ENCODE measurements at regions not wholly inside any gene's neighbourhood (a gene's known extent, or its start where the extent isn't known, plus 50 kb on each side); places are given as distances from the start of the nearest gene placed in this dataset.

DNA sequence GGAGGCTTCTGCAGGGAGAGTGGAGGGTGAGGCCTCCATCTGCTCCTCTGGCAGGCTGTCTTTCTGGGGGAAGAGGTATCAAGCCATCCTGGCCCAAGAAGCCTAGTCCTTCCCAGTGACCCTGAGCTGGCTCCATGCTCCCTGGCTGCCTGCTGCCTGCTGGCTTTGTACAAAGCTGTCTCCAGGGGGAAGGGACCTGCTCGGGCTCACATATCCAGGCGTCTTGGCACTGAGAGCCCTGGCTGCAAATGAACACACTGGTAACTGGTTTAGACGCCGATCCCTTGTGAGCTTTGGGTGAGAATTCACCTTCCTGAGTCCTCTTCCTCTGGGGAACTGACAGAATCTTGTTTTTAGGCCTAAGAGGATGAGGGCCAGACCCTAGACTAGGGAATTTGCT lies 210.3 kb upstream of the ZBED5 start:
- TF ChIP-seq, protein P1, sequence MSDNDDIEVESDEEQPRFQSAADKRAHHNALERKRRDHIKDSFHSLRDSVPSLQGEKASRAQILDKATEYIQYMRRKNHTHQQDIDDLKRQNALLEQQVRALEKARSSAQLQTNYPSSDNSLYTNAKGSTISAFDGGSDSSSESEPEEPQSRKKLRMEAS (IDR thresholded peaks at IDR 0.05) = no peak
- TF ChIP-seq EP300 (IDR thresholded peaks at IDR 0.05; ENCODE audit: borderline replicate concordance) (no peak), USF1 (IDR thresholded peaks at IDR 0.05) (no peak), CEBPB (IDR thresholded peaks at IDR 0.05) (no peak), ZBTB7A (IDR thresholded peaks at IDR 0.05; ENCODE audit: low read depth) (no peak), TAF1 (IDR thresholded peaks at IDR 0.05; ENCODE audit: low read depth) (no peak), RAD21 (IDR thresholded peaks at IDR 0.05; ENCODE audit: low read depth) (no peak), YY1 (IDR thresholded peaks at IDR 0.05; ENCODE audit: low read depth) (no peak), TCF12 (IDR thresholded peaks at IDR 0.05; ENCODE audit: low read depth) (no peak), TEAD4 (IDR thresholded peaks at IDR 0.05) (no peak), EGR1 (IDR thresholded peaks at IDR 0.05) (no peak), NFIC (IDR thresholded peaks at IDR 0.05) (no peak)

Measured in Ishikawa (cell line).